GM18870 (cell line): ENCODE measurements at regions not wholly inside any gene's neighbourhood (a gene's known extent, or its start where the extent isn't known, plus 50 kb on each side); places are given as distances from the start of the nearest gene placed in this dataset.

Experiments
- ATAC-seq: cut with Tn5 transposase; IDR thresholded peaks from one replicate; pipeline ENCODE4 v1.9.1; 2021; ENCODE audit warnings: moderate library complexity; ENCODE audit not compliant: unreplicated experiment

- no peak for ATAC-seq
Measured at GRCh38 chr9:32322622-32323021, 61.8 kb upstream of the ACO1 start.

- ATAC-seq: no peak
Measured at GRCh38 chr9:32326146-32326545, 58.3 kb upstream of the ACO1 start.

DNA sequence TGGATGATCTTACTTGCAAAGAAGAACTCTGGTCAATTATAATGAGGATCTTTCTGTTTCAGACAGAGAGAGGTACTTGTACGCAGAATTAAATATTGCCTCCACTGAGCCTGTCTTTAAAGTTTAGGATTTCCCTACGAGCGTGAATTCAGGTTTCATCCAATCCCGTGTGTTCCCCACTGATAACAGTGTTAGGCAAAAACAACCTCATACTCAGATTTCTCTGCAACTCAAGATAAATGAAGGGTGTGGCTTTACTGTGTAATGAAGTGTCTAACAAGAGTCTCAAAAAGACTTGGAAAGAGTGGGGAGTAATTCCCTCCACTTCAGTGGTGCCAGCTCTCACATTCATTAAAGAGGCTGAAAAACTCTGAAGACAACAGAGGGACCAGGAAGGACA lies 53.2 kb upstream of the ACO1 start:
- ATAC-seq: no peak

GRCh38 chr9:32334112-32334511 lies 50.3 kb upstream of the ACO1 start:
- no peak for ATAC-seq
